SU-DHL-6 (cell line): ENCODE measurements at regions not wholly inside any gene's neighbourhood (a gene's known extent, or its start where the extent isn't known, plus 50 kb on each side); places are given as distances from the start of the nearest gene placed in this dataset.

Experiments used
- H2AFZ ChIP-seq: fragments of 200-600 bp; sonication (generic); 2 replicates; pipeline ENCODE4 v1.6.1; 2014; ENCODE audit warnings: low read depth, mild to moderate bottlenecking, moderate library complexity, mixed read lengths, antibody characterized with exemption, low read length; ENCODE audit not compliant: severe bottlenecking
- H3F3A ChIP-seq: fragments of 200-600 bp; shearing (Covaris generic); 2 replicates; pipeline ENCODE4 v1.6.0; 2016; ENCODE audit warnings: antibody characterized with exemption, mild to moderate bottlenecking; ENCODE audit not compliant: insufficient read depth
- H3K27ac ChIP-seq: fragments of 200-600 bp; sonication (generic); 2 replicates; pipeline ENCODE4 v1.5.1; 2016; ENCODE audit warnings: low read depth, mild to moderate bottlenecking, low read length, moderate library complexity, mixed read lengths
- H3K27me3 ChIP-seq: fragments of 200-600 bp; sonication (generic), shearing (Covaris generic); 2 replicates; pipeline ENCODE4 v1.6.0; 2014; ENCODE audit warnings: mild to moderate bottlenecking, low read length
- H3K36me3 ChIP-seq: fragments of 200-600 bp; sonication (generic); 2 replicates; pipeline ENCODE4 v1.6.1; 2014; ENCODE audit warnings: mild to moderate bottlenecking, low read length, mixed read lengths
- H3K4me2 ChIP-seq: fragments of 300-600, 200-600 bp; shearing (Covaris generic), sonication (generic); 2 replicates; pipeline ENCODE4 v1.6.0; 2014; ENCODE audit warnings: low read length, low read depth, mild to moderate bottlenecking; ENCODE audit not compliant: poor library complexity, severe bottlenecking
- H3K4me3 ChIP-seq: fragments of 200-600 bp; sonication (generic); 2 replicates; pipeline ENCODE4 v1.5.1; 2014; ENCODE audit warnings: antibody characterized with exemption, low read length, mild to moderate bottlenecking, mixed read lengths; ENCODE audit not compliant: insufficient read depth, poor library complexity, severe bottlenecking
- H3K79me2 ChIP-seq: fragments of 200-600 bp; sonication (generic); 2 replicates; pipeline ENCODE4 v1.6.1; 2014; ENCODE audit warnings: mild to moderate bottlenecking, low read length, moderate library complexity; ENCODE audit not compliant: insufficient read depth
- H3K9ac ChIP-seq: fragments of 200-600 bp; sonication (generic); 2 replicates; pipeline ENCODE4 v1.7.0; 2014; ENCODE audit warnings: mild to moderate bottlenecking, low read length
- H3K9me2 ChIP-seq: fragments of 200-600 bp; sonication (generic); replicated peaks from 2 replicates; pipeline ENCODE4 v1.6.1; 2014; ENCODE audit warnings: low read length; ENCODE audit not compliant: insufficient read depth
- H3K9me3 ChIP-seq: fragments of 200-600 bp; sonication (generic); 2 replicates; pipeline ENCODE4 v1.6.1; 2014; ENCODE audit warnings: low read length, mixed read lengths; ENCODE audit not compliant: insufficient read depth
- H4K20me1 ChIP-seq: fragments of 200-600 bp; sonication (generic); 2 replicates; pipeline ENCODE4 v1.6.1; 2014; ENCODE audit warnings: low read depth, mild to moderate bottlenecking, antibody characterized with exemption, low read length, moderate library complexity, mixed read lengths
- EZH2phosphoT487 ChIP-seq: fragments of 200-600 bp; sonication (generic), shearing (Covaris generic); conservative IDR thresholded peaks from 2 replicates; pipeline ENCODE4 v1.6.1; 2018; ENCODE audit warnings: mild to moderate bottlenecking, antibody characterized with exemption, low read length, moderate library complexity, mixed read lengths
- TF ChIP-seq, protein P1 (sequence below): fragments of 200-600 bp; sonication (generic); IDR thresholded peaks from one replicate; pipeline ENCODE4 v1.5.1; 2017; ENCODE audit warnings: antibody characterized with exemption, mild to moderate bottlenecking, low read length, moderate library complexity; ENCODE audit not compliant: insufficient read depth, poor library complexity, severe bottlenecking

DNA sequence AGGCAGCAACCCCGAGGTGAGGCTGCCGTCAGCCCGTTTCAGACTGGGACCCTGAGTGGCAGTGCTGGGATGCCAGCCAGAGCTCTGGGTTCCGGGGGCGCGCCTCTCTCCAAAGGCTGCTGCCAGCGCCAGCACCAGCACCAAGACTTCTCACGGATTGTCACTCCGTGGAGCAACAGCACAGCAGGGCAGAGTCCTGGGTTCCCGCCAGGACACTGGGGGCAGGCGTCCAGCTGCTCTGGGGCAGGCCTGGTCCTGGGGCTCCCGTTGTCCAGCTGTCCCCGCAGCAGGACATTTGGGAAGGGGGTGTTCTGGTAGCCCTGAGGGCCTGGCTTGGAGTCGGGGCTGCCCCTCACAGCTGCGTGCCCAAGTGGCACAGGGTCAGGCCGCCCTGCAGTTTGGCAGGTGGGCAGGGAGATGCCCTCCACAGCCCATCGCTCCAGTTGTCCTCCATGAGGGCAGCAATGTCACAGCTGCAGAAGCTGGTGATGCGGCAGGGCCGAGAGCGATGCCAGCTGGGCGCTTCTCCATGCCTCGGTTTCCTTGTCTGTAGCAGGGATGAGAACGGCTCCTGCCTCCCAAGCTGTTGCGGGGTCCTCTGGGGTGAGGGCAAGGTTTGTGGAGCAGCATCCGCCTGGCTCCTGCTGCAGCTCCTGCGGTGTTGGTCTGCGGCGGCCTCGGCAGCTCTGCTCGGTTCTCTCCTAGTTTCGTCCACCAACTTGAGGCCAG, 137.3 kb upstream of the CIBAR2 start:
- no peaks in the 10 kb centered on the region for H3K9me2 ChIP-seq
- H3K9ac ChIP-seq: no peak overlapping the region
- no peaks in the 10 kb centered on the region for H3K79me2 ChIP-seq
- no peak overlapping the region for H2AFZ ChIP-seq
- TF ChIP-seq EZH2phosphoT487: no peak
- TF ChIP-seq, protein P1, sequence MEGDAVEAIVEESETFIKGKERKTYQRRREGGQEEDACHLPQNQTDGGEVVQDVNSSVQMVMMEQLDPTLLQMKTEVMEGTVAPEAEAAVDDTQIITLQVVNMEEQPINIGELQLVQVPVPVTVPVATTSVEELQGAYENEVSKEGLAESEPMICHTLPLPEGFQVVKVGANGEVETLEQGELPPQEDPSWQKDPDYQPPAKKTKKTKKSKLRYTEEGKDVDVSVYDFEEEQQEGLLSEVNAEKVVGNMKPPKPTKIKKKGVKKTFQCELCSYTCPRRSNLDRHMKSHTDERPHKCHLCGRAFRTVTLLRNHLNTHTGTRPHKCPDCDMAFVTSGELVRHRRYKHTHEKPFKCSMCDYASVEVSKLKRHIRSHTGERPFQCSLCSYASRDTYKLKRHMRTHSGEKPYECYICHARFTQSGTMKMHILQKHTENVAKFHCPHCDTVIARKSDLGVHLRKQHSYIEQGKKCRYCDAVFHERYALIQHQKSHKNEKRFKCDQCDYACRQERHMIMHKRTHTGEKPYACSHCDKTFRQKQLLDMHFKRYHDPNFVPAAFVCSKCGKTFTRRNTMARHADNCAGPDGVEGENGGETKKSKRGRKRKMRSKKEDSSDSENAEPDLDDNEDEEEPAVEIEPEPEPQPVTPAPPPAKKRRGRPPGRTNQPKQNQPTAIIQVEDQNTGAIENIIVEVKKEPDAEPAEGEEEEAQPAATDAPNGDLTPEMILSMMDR: no peak
- no peaks in the 10 kb centered on the region for H4K20me1 ChIP-seq
- no peak overlapping the region for H3K27ac ChIP-seq
- no peaks in the 10 kb centered on the region for H3F3A ChIP-seq
- no peak overlapping the region for H3K4me2 ChIP-seq
- no peak overlapping the region for H3K4me3 ChIP-seq
- no peaks in the 10 kb centered on the region for H3K9me3 ChIP-seq
- H3K27me3 ChIP-seq: no peaks in the 10 kb centered on the region
- no peaks in the 10 kb centered on the region for H3K36me3 ChIP-seq

GRCh38 chr16:85250147-85250463, 137.8 kb upstream of the CIBAR2 start:
- H3K27me3 ChIP-seq: no peaks in the 10 kb centered on the region
- no peak overlapping the region for H2AFZ ChIP-seq
- no peaks in the 10 kb centered on the region for H3F3A ChIP-seq
- no peaks in the 10 kb centered on the region for H3K36me3 ChIP-seq
- H3K4me3 ChIP-seq: no peak overlapping the region
- H3K79me2 ChIP-seq: no peaks in the 10 kb centered on the region
- H4K20me1 ChIP-seq: no peaks in the 10 kb centered on the region
- no peak overlapping the region for H3K27ac ChIP-seq
- no peaks in the 10 kb centered on the region for H3K9me2 ChIP-seq
- no peak overlapping the region for H3K4me2 ChIP-seq
- TF ChIP-seq, protein P1: no peak
- TF ChIP-seq EZH2phosphoT487: no peak
- no peaks in the 10 kb centered on the region for H3K9me3 ChIP-seq
- H3K9ac ChIP-seq: no peak overlapping the region

- H3K9me3 ChIP-seq: no peaks in the 10 kb centered on the region
- no peak for TF ChIP-seq EZH2phosphoT487
- TF ChIP-seq, protein P1: no peak
- H3K79me2 ChIP-seq: no peaks in the 10 kb centered on the region
- no peak overlapping the region for H3K4me2 ChIP-seq
- no peak overlapping the region for H3K4me3 ChIP-seq
- no peak overlapping the region for H3K9ac ChIP-seq
- no peaks in the 10 kb centered on the region for H3F3A ChIP-seq
- H3K36me3 ChIP-seq: no peaks in the 10 kb centered on the region
- no peak overlapping the region for H3K27ac ChIP-seq
- H3K27me3 ChIP-seq: no peaks in the 10 kb centered on the region
- H2AFZ ChIP-seq: no peak overlapping the region
- no peaks in the 10 kb centered on the region for H3K9me2 ChIP-seq
- no peaks in the 10 kb centered on the region for H4K20me1 ChIP-seq
Observed at GRCh38 chr16:85250609-85251223, 138.4 kb upstream of the CIBAR2 start.
